KMS-11 (cell line): ENCODE measurements at regions not wholly inside any gene's neighbourhood (a gene's known extent, or its start where the extent isn't known, plus 50 kb on each side); places are given as distances from the start of the nearest gene placed in this dataset.

Source experiments
- H2AFZ ChIP-seq: fragments of 200-600 bp; sonication (generic); 2 replicates; pipeline ENCODE4 v1.6.1; 2016; ENCODE audit warnings: antibody characterized with exemption, mixed run types, low read depth
- H3K27ac ChIP-seq: fragments of 200-600 bp; sonication (generic); 2 replicates; pipeline ENCODE4 v1.6.1; 2016; ENCODE audit warnings: mild to moderate bottlenecking, mixed run types
- H3K27me3 ChIP-seq: fragments of 200-600 bp; sonication (generic); 2 replicates; pipeline ENCODE4 v1.6.1; 2017; ENCODE audit warnings: mild to moderate bottlenecking, low read depth, mixed run types, moderate library complexity; ENCODE audit not compliant: insufficient read depth
- H3K36me3 ChIP-seq: fragments of 200-600 bp; sonication (generic); 2 replicates; pipeline ENCODE4 v1.6.1; 2017; ENCODE audit warnings: mild to moderate bottlenecking, mixed run types; ENCODE audit not compliant: insufficient read depth
- H3K4me1 ChIP-seq: fragments of 200-600 bp; sonication (generic); 2 replicates; pipeline ENCODE4 v1.6.1; 2016; ENCODE audit warnings: mild to moderate bottlenecking, low read depth, mixed run types; ENCODE audit not compliant: poor library complexity, severe bottlenecking
- H3K4me2 ChIP-seq: fragments of 200-600 bp; sonication (generic); 2 replicates; pipeline ENCODE4 v1.7.0; 2016; ENCODE audit warnings: mild to moderate bottlenecking, mixed run types
- H3K4me3 ChIP-seq: fragments of 200-600 bp; sonication (generic); IDR thresholded peaks from 2 replicates; pipeline ENCODE4 v1.6.1; 2017; ENCODE audit warnings: low read depth, low read length, mixed read lengths; ENCODE audit not compliant: insufficient read depth
- H3K79me2 ChIP-seq: fragments of 200-600 bp; sonication (generic); 2 replicates; pipeline ENCODE4 v1.6.1; 2016; ENCODE audit warnings: low read depth, mixed run types; ENCODE audit not compliant: insufficient read depth
- H3K9ac ChIP-seq: fragments of 200-600 bp; sonication (generic); 2 replicates; pipeline ENCODE4 v1.6.1; 2016; ENCODE audit warnings: mild to moderate bottlenecking, mixed run types
- H4K20me1 ChIP-seq: fragments of 200-600 bp; sonication (generic); 2 replicates; pipeline ENCODE4 v1.6.1; 2016; ENCODE audit warnings: mild to moderate bottlenecking, mixed run types; ENCODE audit not compliant: insufficient read depth
- CTCF ChIP-seq: fragments of 200-600 bp; sonication (generic); conservative IDR thresholded peaks from 2 replicates; pipeline ENCODE4 v1.6.1; 2017; ENCODE audit warnings: low read depth, mild to moderate bottlenecking, antibody characterized with exemption, low read length, moderate library complexity, mixed read lengths

- Histone ChIP-seq H3K4me1 (no peaks in the 10 kb centered on the region), H2AFZ (no peak overlapping the region), H3K27me3 (no peaks in the 10 kb centered on the region), H3K4me3 (no peak overlapping the region), H3K9ac (no peak overlapping the region), H3K4me2 (no peak overlapping the region), H3K79me2 (no peaks in the 10 kb centered on the region), H3K36me3 (no peaks in the 10 kb centered on the region), H3K27ac (no peak overlapping the region), H4K20me1 (no peaks in the 10 kb centered on the region)
- no peak for TF ChIP-seq CTCF
These were observed 336.5 kb downstream of the TNS1 start for GRCh38 chr2:217666338-217666737.

DNA sequence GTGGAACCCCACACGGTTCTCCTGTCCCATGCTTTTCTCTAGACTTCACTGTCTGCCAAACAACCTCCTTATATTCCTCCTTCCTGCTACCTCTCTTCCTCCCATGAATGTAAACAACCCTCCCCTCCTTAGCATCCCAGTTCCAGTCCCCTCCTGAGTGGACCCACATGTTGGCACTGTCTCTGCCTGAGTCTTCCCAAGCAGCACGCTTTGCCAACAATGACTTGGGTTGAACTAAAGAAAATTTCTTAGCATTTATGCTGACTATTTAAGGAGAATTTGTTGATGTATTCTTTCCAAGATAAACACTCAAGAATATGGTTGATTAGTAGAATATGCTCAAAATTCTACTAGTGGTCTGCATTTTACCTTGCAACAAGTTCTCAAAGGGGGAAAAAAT, 338.0 kb downstream of the TNS1 start:
- H3K79me2 ChIP-seq = no peaks in the 10 kb centered on the region
- no peaks in the 10 kb centered on the region for H3K4me1 ChIP-seq
- H3K27ac ChIP-seq = no peak overlapping the region
- H3K4me2 ChIP-seq = no peak overlapping the region
- H4K20me1 ChIP-seq = no peaks in the 10 kb centered on the region
- no peaks in the 10 kb centered on the region for H3K27me3 ChIP-seq
- no peaks in the 10 kb centered on the region for H3K36me3 ChIP-seq
- H2AFZ ChIP-seq = no peak overlapping the region
- H3K4me3 ChIP-seq = no peak overlapping the region
- no peak for TF ChIP-seq CTCF
- H3K9ac ChIP-seq = no peak overlapping the region

DNA sequence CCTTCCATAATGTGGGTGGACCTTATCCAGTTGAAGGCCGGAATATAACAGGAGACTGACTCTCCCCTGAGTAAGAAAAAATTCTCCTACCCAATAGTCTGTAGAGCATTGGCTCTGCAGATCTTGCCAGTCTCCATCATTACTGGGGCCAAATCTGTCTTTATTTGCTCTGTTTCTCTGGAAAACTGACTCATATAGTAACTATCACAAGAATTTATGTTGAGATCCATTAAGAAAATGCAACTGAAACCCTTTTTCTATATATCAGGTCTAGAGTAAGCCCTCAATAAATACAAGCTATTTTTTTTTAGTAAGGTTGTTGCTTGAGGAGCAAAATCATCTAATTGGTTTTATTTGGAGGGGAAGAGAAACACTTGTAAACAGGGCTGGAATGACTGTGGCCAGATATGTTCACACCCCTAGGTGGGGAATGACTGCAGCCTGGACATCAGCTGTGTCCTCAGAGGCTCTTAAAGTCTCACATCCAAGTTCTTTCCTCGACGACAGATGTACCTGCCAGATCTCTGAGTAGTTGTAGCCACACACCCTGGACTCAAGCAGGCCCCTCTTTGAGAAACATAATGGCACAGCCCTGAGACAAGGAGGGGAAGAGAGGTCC, 339.7 kb downstream of the TNS1 start:
- H4K20me1 ChIP-seq = no peaks in the 10 kb centered on the region
- no peak overlapping the region for H3K4me2 ChIP-seq
- TF ChIP-seq CTCF = no peak

GRCh38 chr2:217661378-217661777, 341.4 kb downstream of the TNS1 start:
- no peaks in the 10 kb centered on the region for H3K79me2 ChIP-seq
- no peaks in the 10 kb centered on the region for H3K36me3 ChIP-seq
- H3K9ac ChIP-seq = no peak overlapping the region
- no peak overlapping the region for H3K27ac ChIP-seq
- TF ChIP-seq CTCF = no peak
- no peak overlapping the region for H3K4me2 ChIP-seq
- H3K27me3 ChIP-seq = no peaks in the 10 kb centered on the region
- no peak overlapping the region for H3K4me3 ChIP-seq
- no peak overlapping the region for H2AFZ ChIP-seq
- no peaks in the 10 kb centered on the region for H3K4me1 ChIP-seq
- no peaks in the 10 kb centered on the region for H4K20me1 ChIP-seq

More for the DNA sequence above, 339.7 kb downstream of the TNS1 start:
- H3K4me3 ChIP-seq = no peak overlapping the region
- H2AFZ ChIP-seq = no peak overlapping the region
- no peaks in the 10 kb centered on the region for H3K79me2 ChIP-seq
- no peaks in the 10 kb centered on the region for H3K4me1 ChIP-seq
- H3K27ac ChIP-seq = no peak overlapping the region
- H3K27me3 ChIP-seq = no peaks in the 10 kb centered on the region
- H3K36me3 ChIP-seq = no peaks in the 10 kb centered on the region
- no peak overlapping the region for H3K9ac ChIP-seq
